Esophagus squamous epithelium (tissue), 5 donors: ENCODE measurements at regions not wholly inside any gene's neighbourhood (a gene's known extent, or its start where the extent isn't known, plus 50 kb on each side); places are given as distances from the start of the nearest gene placed in this dataset.

Experiments used
- DNase-seq: peaks from one replicate; lab custom pipeline; 2025; lab: John Stamatoyannopoulos, UW
- H3K27ac ChIP-seq, 4 donors: fragments of 200-600 bp; sonication (generic); one replicate each; pipeline ENCODE4 v1.5.1; 2016 to 2019; ENCODE audit warnings: mild to moderate bottlenecking in 1 of 4
- H3K27me3 ChIP-seq, 4 donors: fragments of 200-600 bp; sonication (generic); 1 replicate in 3 of 4; 2 replicates in 1 of 4; pipeline versions ENCODE4 v1.5.1 to v1.6.0; 2017 to 2021; ENCODE audit warnings: antibody characterized with exemption in 1 of 4
- H3K36me3 ChIP-seq, 3 donors: fragments of 200-600 bp; sonication (generic); one replicate each; pipeline ENCODE4 v1.5.1; 2016 to 2019
- H3K4me1 ChIP-seq, 3 donors: fragments of 200-600 bp; sonication (generic); one replicate each; pipeline ENCODE4 v1.5.1; 2017 to 2019
- H3K4me3 ChIP-seq, 4 donors: fragments of 200-600 bp; sonication (generic); 1 replicate in 3 of 4; 2 replicates in 1 of 4; pipeline ENCODE4 v1.5.1; 2016 to 2019; ENCODE audit warnings: mild to moderate bottlenecking in 2 of 4, moderate library complexity in 1 of 4
- H3K9me3 ChIP-seq, 3 donors: fragments of 200-600 bp; sonication (generic); one replicate each; pipeline ENCODE4 v1.5.1; 2016 to 2019
- CTCF ChIP-seq, 6 experiments: fragments of 450-650 bp in 4 of 6; fragments of 200-600 bp in 2 of 6; sonication (generic) in 2 of 6; IDR thresholded peaks; one replicate each; pipeline ENCODE4 v1.5.1; 2016 to 2019; ENCODE audit warnings: antibody characterized with exemption in 6 of 6, mild to moderate bottlenecking in 4 of 6, moderate library complexity in 4 of 6
- POLR2A ChIP-seq, 4 donors: fragments of 450-650 bp; IDR thresholded peaks; one replicate each; pipeline ENCODE4 v1.6.1; 2017; ENCODE audit warnings: antibody characterized with exemption in 4 of 4, mild to moderate bottlenecking in 4 of 4, moderate library complexity in 3 of 4
- WGBS, 2 donors: methylation state at CpG; one replicate each; pipeline ENCODE4 v1.1.5; 2018; 5-methylcytosine and 5-hydroxymethylcytosine counted together
- intact Hi-C: fragments of 100-400 bp; cut with DNase I; formaldehyde crosslinking; loops from one replicate; pipeline ENCODE4 v1.15.0; 2022
- donor health status: DM: yes; HTN: yes; CAD: no.

GRCh38 chr6:92275150-92275549, 1144.2 kb downstream of the EPHA7 start:
- Histone ChIP-seq H3K9me3 (no peaks in the 10 kb centered on the region), H3K27ac (no peak overlapping the region), H3K27me3 (no peaks in the 10 kb centered on the region), H3K36me3 (no peaks in the 10 kb centered on the region), H3K4me3 (no peak overlapping the region), H3K4me1 (no peaks in the 10 kb centered on the region)
- no peak for DNase-seq
- TF ChIP-seq CTCF (IDR thresholded peaks at IDR 0.05) (no peak), POLR2A (IDR thresholded peaks at IDR 0.05) (no peak)
- intact Hi-C loops, result no loop called here
- WGBS, 2 donors, result 51 to 68% methylated on average over 5 of the region's 5 CpGs

GRCh38 chr6:92274588-92274987, 1144.8 kb downstream of the EPHA7 start:
- no peaks in the 10 kb centered on the region for H3K4me1 ChIP-seq
- no peaks in the 10 kb centered on the region for H3K27me3 ChIP-seq
- no peaks in the 10 kb centered on the region for H3K36me3 ChIP-seq
- no peak for DNase-seq
- no peaks in the 10 kb centered on the region for H3K9me3 ChIP-seq
- H3K4me3 ChIP-seq, result no peak overlapping the region
- no peak overlapping the region for H3K27ac ChIP-seq
- TF ChIP-seq POLR2A (IDR thresholded peaks at IDR 0.05), result no peak
- no peak for TF ChIP-seq CTCF (IDR thresholded peaks at IDR 0.05)
- 82 to 85% methylated on average over 5 to 8 of the region's 8 CpGs for WGBS, 2 donors
- intact Hi-C loops, result no loop called here

- Histone ChIP-seq H3K36me3 (no peaks in the 10 kb centered on the region), H3K4me3 (no peak overlapping the region), H3K27ac (no peak overlapping the region), H3K9me3 (no peaks in the 10 kb centered on the region), H3K27me3 (no peaks in the 10 kb centered on the region), H3K4me1 (no peaks in the 10 kb centered on the region)
- WGBS, 2 donors, result 57 to 72% methylated on average over 2 of the region's 2 CpGs
- no peak for DNase-seq
- intact Hi-C loops, result no loop called here
- no peak for TF ChIP-seq POLR2A (IDR thresholded peaks at IDR 0.05)
- TF ChIP-seq CTCF (IDR thresholded peaks at IDR 0.05), result no peak
These were observed 1145.7 kb downstream of the EPHA7 start for GRCh38 chr6:92273694-92274093.

GRCh38 chr6:92271091-92271490, 1148.3 kb downstream of the EPHA7 start:
- intact Hi-C loops, result no loop called here
- H3K4me3 ChIP-seq, result no peak overlapping the region
- no peak for DNase-seq
- no peaks in the 10 kb centered on the region for H3K27me3 ChIP-seq
- WGBS, 2 donors, result 81 to 89% methylated on average over 1 of the region's 1 CpG
- no peaks in the 10 kb centered on the region for H3K36me3 ChIP-seq
- TF ChIP-seq CTCF (IDR thresholded peaks at IDR 0.05) (no peak), POLR2A (IDR thresholded peaks at IDR 0.05) (no peak)
- H3K27ac ChIP-seq, result no peak overlapping the region
- no peaks in the 10 kb centered on the region for H3K9me3 ChIP-seq
- no peaks in the 10 kb centered on the region for H3K4me1 ChIP-seq

GRCh38 chr6:92270365-92270764, 1149.0 kb downstream of the EPHA7 start:
- 69 to 82% methylated on average over 6 of the region's 6 CpGs for WGBS, 2 donors
- Histone ChIP-seq H3K4me1 (no peaks in the 10 kb centered on the region), H3K36me3 (no peaks in the 10 kb centered on the region), H3K9me3 (no peaks in the 10 kb centered on the region), H3K27me3 (no peaks in the 10 kb centered on the region), H3K4me3 (no peak overlapping the region), H3K27ac (no peak overlapping the region)
- intact Hi-C loops, result no loop called here
- TF ChIP-seq POLR2A (IDR thresholded peaks at IDR 0.05) (no peak), CTCF (IDR thresholded peaks at IDR 0.05) (no peak)
- no peak for DNase-seq
